Prostate gland (tissue), 2 donors: ENCODE measurements at regions not wholly inside any gene's neighbourhood (a gene's known extent, or its start where the extent isn't known, plus 50 kb on each side); places are given as distances from the start of the nearest gene placed in this dataset.

ENCODE experiments used
- POLR2A ChIP-seq: fragments of 450-650 bp; IDR thresholded peaks from one replicate; pipeline ENCODE4 v1.6.1; 2016; ENCODE audit warnings: antibody characterized with exemption, mild to moderate bottlenecking
- POLR2AphosphoS5 ChIP-seq: sonication (generic); formaldehyde crosslinking; IDR thresholded peaks from one replicate; pipeline ENCODE4 v1.6.1; 2017; ENCODE audit warnings: antibody characterized with exemption
- TF ChIP-seq, protein P1 (sequence below), 4 experiments: fragments of 200-600 bp in 2 of 4; fragments of 450-650 bp in 2 of 4; sonication (generic) in 2 of 4; IDR thresholded peaks; 1 replicate in 3 of 4; 2 replicates in 1 of 4; pipeline ENCODE4 v1.5.1; 2016 to 2019; ENCODE audit warnings: antibody characterized with exemption in 4 of 4, mild to moderate bottlenecking in 2 of 4, moderate library complexity in 2 of 4

DNA sequence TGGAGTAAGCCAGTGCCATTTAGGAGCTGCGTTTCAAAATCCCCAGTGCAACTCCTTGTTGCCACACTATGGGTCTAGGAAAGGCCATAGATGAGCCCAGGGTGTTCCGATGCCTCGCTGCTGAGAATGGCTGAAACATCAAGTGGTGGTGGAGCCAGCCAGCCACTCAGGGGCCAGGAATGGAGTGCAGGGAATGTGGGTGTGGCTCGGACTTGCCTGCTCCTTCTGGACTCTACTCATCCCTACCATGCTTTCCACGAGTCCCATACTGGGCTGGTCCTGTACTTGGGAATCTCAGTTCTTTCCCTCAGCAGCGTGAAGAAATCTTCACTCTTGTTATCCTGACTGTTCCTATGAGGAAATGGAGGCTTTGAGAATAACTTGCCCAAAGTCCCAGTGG is 143.5 kb downstream of the INSIG2 start:
- TF ChIP-seq, protein P1, sequence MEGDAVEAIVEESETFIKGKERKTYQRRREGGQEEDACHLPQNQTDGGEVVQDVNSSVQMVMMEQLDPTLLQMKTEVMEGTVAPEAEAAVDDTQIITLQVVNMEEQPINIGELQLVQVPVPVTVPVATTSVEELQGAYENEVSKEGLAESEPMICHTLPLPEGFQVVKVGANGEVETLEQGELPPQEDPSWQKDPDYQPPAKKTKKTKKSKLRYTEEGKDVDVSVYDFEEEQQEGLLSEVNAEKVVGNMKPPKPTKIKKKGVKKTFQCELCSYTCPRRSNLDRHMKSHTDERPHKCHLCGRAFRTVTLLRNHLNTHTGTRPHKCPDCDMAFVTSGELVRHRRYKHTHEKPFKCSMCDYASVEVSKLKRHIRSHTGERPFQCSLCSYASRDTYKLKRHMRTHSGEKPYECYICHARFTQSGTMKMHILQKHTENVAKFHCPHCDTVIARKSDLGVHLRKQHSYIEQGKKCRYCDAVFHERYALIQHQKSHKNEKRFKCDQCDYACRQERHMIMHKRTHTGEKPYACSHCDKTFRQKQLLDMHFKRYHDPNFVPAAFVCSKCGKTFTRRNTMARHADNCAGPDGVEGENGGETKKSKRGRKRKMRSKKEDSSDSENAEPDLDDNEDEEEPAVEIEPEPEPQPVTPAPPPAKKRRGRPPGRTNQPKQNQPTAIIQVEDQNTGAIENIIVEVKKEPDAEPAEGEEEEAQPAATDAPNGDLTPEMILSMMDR (IDR thresholded peaks at IDR 0.05): no peak
- TF ChIP-seq POLR2A (no peak), POLR2AphosphoS5 (no peak)
